H1 (cell line): ENCODE measurements at regions not wholly inside any gene's neighbourhood (a gene's known extent, or its start where the extent isn't known, plus 50 kb on each side); places are given as distances from the start of the nearest gene placed in this dataset.

Experiments used
- EZH2 ChIP-seq: fragments of 200-600 bp; sonication (generic); IDR thresholded peaks from 2 replicates; pipeline ENCODE4 v1.7.1; 2012; ENCODE audit warnings: low read depth, mild to moderate bottlenecking, moderate library complexity, low read length, inconsistent platforms; ENCODE audit not compliant: severe bottlenecking
- MAFK ChIP-seq: IDR thresholded peaks from 2 replicates; pipeline ENCODE4 v1.6.1; 2012; ENCODE audit warnings: low read depth, mild to moderate bottlenecking, improper control_type of control experiment, low read length

DNA sequence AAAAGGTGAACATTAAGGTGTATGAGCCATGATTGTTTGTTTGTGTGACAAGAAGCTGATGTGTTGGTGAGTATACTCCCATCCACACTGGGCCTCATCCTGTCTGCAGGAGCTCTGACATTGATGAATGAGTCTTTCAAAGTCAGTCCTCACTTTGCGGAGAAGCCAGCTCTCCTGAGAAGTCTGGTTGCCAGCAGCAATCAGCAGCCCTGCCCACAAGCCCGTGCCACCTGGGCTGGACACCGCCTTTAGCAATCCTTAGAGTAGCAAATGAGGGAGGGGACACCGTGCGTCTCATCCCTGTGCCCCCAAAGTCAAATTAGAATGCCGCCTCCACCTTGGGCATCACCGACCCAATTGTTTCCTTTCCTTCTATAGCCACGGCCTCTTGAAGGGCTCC lies 174.8 kb upstream of the NECTIN1 start (continued):
- TF ChIP-seq MAFK (no peak), EZH2 (no peak)
